GM23248 (cell line): ENCODE measurements at regions not wholly inside any gene's neighbourhood (a gene's known extent, or its start where the extent isn't known, plus 50 kb on each side); places are given as distances from the start of the nearest gene placed in this dataset.

Experiments
- EZH2 ChIP-seq: fragments of 200-600 bp; sonication (generic); IDR thresholded peaks from 2 replicates; pipeline ENCODE4 v1.6.1; 2018; ENCODE audit warnings: antibody characterized with exemption, mild to moderate bottlenecking; ENCODE audit not compliant: insufficient read depth, poor library complexity, severe bottlenecking
- EZH2phosphoT487 ChIP-seq: fragments of 200-600 bp; sonication (generic); IDR thresholded peaks from 2 replicates; pipeline ENCODE4 v1.6.1; 2018; ENCODE audit warnings: antibody characterized with exemption, moderate library complexity, mild to moderate bottlenecking, low read depth; ENCODE audit not compliant: insufficient read depth

- TF ChIP-seq EZH2 (no peak), EZH2phosphoT487 (no peak)
Measured at GRCh38 chr7:1292972-1293830, 60.5 kb downstream of the UNCX start.
